Liver (tissue), 8 donors: ENCODE measurements at regions not wholly inside any gene's neighbourhood (a gene's known extent, or its start where the extent isn't known, plus 50 kb on each side); places are given as distances from the start of the nearest gene placed in this dataset.
"Not testable (repeated sequence)": the region's sequence is repeated elsewhere in the genome, so short reads cannot be mapped to it uniquely, and the experiment has no call there.

Experiments
- DNase-seq: peaks from one replicate; pipeline ENCODE4 v3.0.0-alpha.2; 2017; ENCODE audit warnings: low spot score
- H3K27ac ChIP-seq, 2 donors: one replicate each; pipeline ENCODE4 v1.7.0; 2013; ENCODE audit warnings: inconsistent platforms in 2 of 2, low read length in 2 of 2, control low read depth in 1 of 2, low read depth in 1 of 2, mild to moderate bottlenecking in 1 of 2
- H3K27me3 ChIP-seq, 4 donors: one replicate each; pipeline versions ENCODE4 v1.6.1 to v1.7.0; 2013; ENCODE audit warnings: low read length in 3 of 4, inconsistent platforms in 1 of 4, mild to moderate bottlenecking in 1 of 4, moderate library complexity in 1 of 4; ENCODE audit not compliant: control insufficient read depth in 4 of 4, insufficient read depth in 4 of 4
- H3K36me3 ChIP-seq, 4 donors: one replicate each; pipeline versions ENCODE4 v1.6.1 to v1.7.0; 2013; ENCODE audit warnings: low read length in 3 of 4, mild to moderate bottlenecking in 3 of 4, low read depth in 1 of 4, moderate library complexity in 1 of 4; ENCODE audit not compliant: control insufficient read depth in 4 of 4, insufficient read depth in 3 of 4
- H3K4me1 ChIP-seq, 4 donors: one replicate each; pipeline versions ENCODE4 v1.6.1 to v1.7.0; 2013; ENCODE audit warnings: low read length in 3 of 4, mild to moderate bottlenecking in 3 of 4, moderate library complexity in 1 of 4; ENCODE audit not compliant: control insufficient read depth in 4 of 4, insufficient read depth in 4 of 4
- H3K4me3 ChIP-seq, 3 donors: one replicate each; pipeline versions ENCODE4 v1.6.1 to v1.7.0; 2013; ENCODE audit warnings: low read length in 3 of 3, control low read depth in 1 of 3, low read depth in 1 of 3, mild to moderate bottlenecking in 1 of 3
- H3K9ac ChIP-seq, 2 donors: one replicate each; pipeline ENCODE4 v1.7.0; 2013; ENCODE audit warnings: low read length in 2 of 2, mild to moderate bottlenecking in 2 of 2, moderate library complexity in 2 of 2, control low read depth in 1 of 2, low read depth in 1 of 2
- H3K9me3 ChIP-seq, 4 donors: one replicate each; pipeline versions ENCODE4 v1.6.1 to v1.7.0; 2013; ENCODE audit warnings: low read length in 3 of 4; ENCODE audit not compliant: control insufficient read depth in 4 of 4
- CTCF ChIP-seq: fragments of 150-350 bp; IDR thresholded peaks from 2 replicates; pipeline ENCODE4 v1.5.1; 2017; ENCODE audit warnings: improper control_type of control experiment, low read depth, low read length; ENCODE audit not compliant: missing input control
- EGR1 ChIP-seq, 2 donors: IDR thresholded peaks; 2 replicates each; pipeline ENCODE4 v1.6.1; 2016 to 2018; ENCODE audit warnings: antibody characterized with exemption in 2 of 2, low read depth in 2 of 2
- FOXA1 ChIP-seq: IDR thresholded peaks from 2 replicates; pipeline ENCODE4 v1.6.1; 2016; ENCODE audit warnings: antibody characterized with exemption
- FOXA2 ChIP-seq: IDR thresholded peaks from 2 replicates; pipeline ENCODE4 v1.6.1; 2016; ENCODE audit warnings: antibody characterized with exemption
- GABPA ChIP-seq, 2 donors: IDR thresholded peaks in 1 of 2; conservative IDR thresholded peaks in 1 of 2; 2 replicates each; pipeline ENCODE4 v1.6.1; 2016; ENCODE audit warnings: antibody characterized with exemption in 2 of 2, mild to moderate bottlenecking in 1 of 2, moderate library complexity in 1 of 2
- HNF4A ChIP-seq, 2 donors: conservative IDR thresholded peaks; 2 replicates each; pipeline ENCODE4 v1.6.1; 2016; ENCODE audit warnings: antibody characterized with exemption in 2 of 2, mild to moderate bottlenecking in 2 of 2
- HNF4G ChIP-seq: IDR thresholded peaks from 2 replicates; pipeline ENCODE4 v1.6.1; 2016; ENCODE audit warnings: antibody characterized with exemption
- JUND ChIP-seq, 2 donors: IDR thresholded peaks; 2 replicates each; pipeline ENCODE4 v1.6.1; 2016; ENCODE audit warnings: antibody characterized with exemption in 2 of 2
- NR2F2 ChIP-seq: IDR thresholded peaks from 2 replicates; pipeline ENCODE4 v1.6.1; 2016; ENCODE audit warnings: antibody characterized with exemption
- RAD21 ChIP-seq, 2 donors: IDR thresholded peaks; 2 replicates each; pipeline ENCODE4 v1.6.1; 2016; ENCODE audit warnings: antibody characterized with exemption in 2 of 2, mild to moderate bottlenecking in 2 of 2
- REST ChIP-seq: IDR thresholded peaks from 2 replicates; pipeline ENCODE4 v1.6.1; 2016; ENCODE audit warnings: antibody characterized with exemption, mild to moderate bottlenecking
- RXRA ChIP-seq, 2 donors: IDR thresholded peaks; 2 replicates each; pipeline ENCODE4 v1.6.1; 2017 to 2018; ENCODE audit warnings: antibody characterized with exemption in 2 of 2, mild to moderate bottlenecking in 1 of 2
- SP1 ChIP-seq: IDR thresholded peaks from 2 replicates; pipeline ENCODE4 v1.6.1; 2018; ENCODE audit warnings: antibody characterized with exemption, mild to moderate bottlenecking
- TAF1 ChIP-seq: conservative IDR thresholded peaks from 2 replicates; pipeline ENCODE4 v1.6.1; 2016; ENCODE audit warnings: antibody characterized with exemption, mild to moderate bottlenecking
- YY1 ChIP-seq: IDR thresholded peaks from 2 replicates; pipeline ENCODE4 v1.6.1; 2016; ENCODE audit warnings: antibody characterized with exemption, mild to moderate bottlenecking
- WGBS: extraction: QIAGEN DNeasy Blood & Tissue Kit; methylation state at CpG from one replicate; pipeline ENCODE4 v1.1.7; 2013; 5-methylcytosine and 5-hydroxymethylcytosine counted together
- TF ChIP-seq, protein P1 (sequence below): IDR thresholded peaks from 2 replicates; pipeline ENCODE4 v1.6.1; 2016; ENCODE audit warnings: antibody characterized with exemption
- TF ChIP-seq, protein P2 (sequence below): IDR thresholded peaks from 2 replicates; pipeline ENCODE4 v1.6.1; 2016; ENCODE audit warnings: antibody characterized with exemption
- donor health status: healthy.
- donor health status: healthy.
- donor health status: healthy.
- donor health status: healthy.
- donor health status: healthy.

- TF ChIP-seq REST (no peak), FOXA1 (no peak), FOXA2 (no peak), NR2F2 (no peak)
- TF ChIP-seq, protein P1, sequence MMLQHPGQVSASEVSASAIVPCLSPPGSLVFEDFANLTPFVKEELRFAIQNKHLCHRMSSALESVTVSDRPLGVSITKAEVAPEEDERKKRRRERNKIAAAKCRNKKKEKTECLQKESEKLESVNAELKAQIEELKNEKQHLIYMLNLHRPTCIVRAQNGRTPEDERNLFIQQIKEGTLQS: no peak
Measured at GRCh38 chr12:38427442-38427841, 110.9 kb downstream of the ALG10B start (continued).

DNA sequence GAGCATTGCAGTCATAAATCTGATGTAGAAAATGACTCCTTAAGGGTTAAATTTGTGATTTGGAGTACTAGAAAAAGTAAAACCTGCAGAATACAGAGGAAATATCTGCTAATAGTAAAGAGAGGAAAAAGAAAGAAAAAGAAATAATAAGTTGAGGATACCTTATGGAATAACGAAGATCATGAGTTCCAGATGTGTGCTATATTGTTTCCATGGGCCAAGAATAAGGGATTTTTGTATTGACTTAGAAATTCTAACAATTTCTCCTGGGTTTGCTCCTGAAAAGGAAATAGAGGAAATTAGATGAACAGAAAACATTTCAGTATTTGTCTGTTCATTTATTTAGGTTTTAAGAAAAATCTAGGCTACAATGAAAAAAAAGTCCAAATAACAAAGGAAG is 115.3 kb downstream of the ALG10B start:
- H3K27me3 ChIP-seq: no peaks in the 10 kb centered on the region
- H3K9me3 ChIP-seq: no peaks in the 10 kb centered on the region
- no peak overlapping the region for H3K4me3 ChIP-seq
- 58% methylated on average over 1 of the region's 1 CpG for WGBS
- no peak overlapping the region for H3K9ac ChIP-seq
- H3K27ac ChIP-seq: no peak overlapping the region
- DNase-seq: no peak
- no peaks in the 10 kb centered on the region for H3K36me3 ChIP-seq
- H3K4me1 ChIP-seq: no peaks in the 10 kb centered on the region
- TF ChIP-seq EGR1 (IDR thresholded peaks at IDR 0.05; ENCODE audit: low read depth in 2 of 2): no peak
- TF ChIP-seq HNF4G: no peak
- no peak for TF ChIP-seq CTCF
- TF ChIP-seq TAF1: no peak
- no peak for TF ChIP-seq RXRA (IDR thresholded peaks at IDR 0.05)
- no peak for TF ChIP-seq GABPA (IDR thresholded peaks at IDR 0.05 in 1 of 2, conservative IDR thresholded peaks at IDR 0.05 in 1 of 2)
- no peak for TF ChIP-seq YY1
- no peak for TF ChIP-seq HNF4A (conservative IDR thresholded peaks at IDR 0.05)
- no peak for TF ChIP-seq NR2F2
- TF ChIP-seq RAD21 (IDR thresholded peaks at IDR 0.05): no peak
- no peak for TF ChIP-seq JUND (IDR thresholded peaks at IDR 0.05)
- TF ChIP-seq FOXA1: no peak
- no peak for TF ChIP-seq SP1
- TF ChIP-seq, protein P2, sequence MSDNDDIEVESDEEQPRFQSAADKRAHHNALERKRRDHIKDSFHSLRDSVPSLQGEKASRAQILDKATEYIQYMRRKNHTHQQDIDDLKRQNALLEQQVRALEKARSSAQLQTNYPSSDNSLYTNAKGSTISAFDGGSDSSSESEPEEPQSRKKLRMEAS: no peak

DNA sequence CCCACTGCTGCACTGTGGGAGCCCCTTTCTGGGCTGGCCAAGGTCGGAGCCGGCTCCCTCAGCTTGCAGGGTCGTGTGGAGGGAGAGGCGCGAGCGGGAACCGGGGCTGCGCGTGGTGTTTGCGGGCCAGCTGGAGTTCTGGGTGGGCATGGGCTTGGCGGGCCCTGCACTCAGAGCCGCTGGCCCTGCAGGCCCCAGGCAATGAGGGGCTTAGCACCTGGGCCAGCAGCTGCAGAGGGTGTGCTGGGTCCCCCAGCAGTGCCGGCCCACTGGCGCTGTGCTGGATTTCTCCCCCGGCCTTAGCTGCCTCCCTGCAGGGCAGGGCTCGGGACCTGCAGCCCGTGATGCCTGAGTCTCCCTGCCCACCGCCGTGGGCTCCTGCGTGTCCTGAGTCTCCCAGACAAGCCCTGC is 125.3 kb downstream of the ALG10B start:
- WGBS: 89% methylated on average over 20 of the region's 20 CpGs

More for the DNA sequence above, 125.3 kb downstream of the ALG10B start:
- not testable (repeated sequence) for DNase-seq, H3K4me3 ChIP-seq, H3K27ac ChIP-seq, H3K36me3 ChIP-seq, H3K9ac ChIP-seq, H3K9me3 ChIP-seq, H3K4me1 ChIP-seq, H3K27me3 ChIP-seq
